Mesothelial cell of epicardium (in vitro differentiated cells): ENCODE measurements at regions not wholly inside any gene's neighbourhood (a gene's known extent, or its start where the extent isn't known, plus 50 kb on each side); places are given as distances from the start of the nearest gene placed in this dataset.

Experiments
- DNase-seq, 2 experiments: peaks; one replicate each; pipeline ENCODE4 v3.0.0; 2021; ENCODE audit warnings: low spot score in 2 of 2; ENCODE audit not compliant: unreplicated experiment in 2 of 2
- H3K27ac Mint-ChIP-seq: 2 replicates; pipeline ENCODE4 v1.8.0; 2021; ENCODE audit warnings: mixed read lengths
- H3K27me3 Mint-ChIP-seq: 2 replicates; pipeline ENCODE4 v1.8.0; 2021; ENCODE audit warnings: low read depth, mixed read lengths
- H3K36me3 Mint-ChIP-seq: 2 replicates; pipeline ENCODE4 v1.8.0; 2021; ENCODE audit warnings: mixed read lengths
- H3K4me1 Mint-ChIP-seq: 2 replicates; pipeline ENCODE4 v1.8.0; 2021; ENCODE audit warnings: mixed read lengths
- H3K4me3 Mint-ChIP-seq: 2 replicates; pipeline ENCODE4 v1.8.0; 2021; ENCODE audit warnings: mild to moderate bottlenecking, moderate library complexity, mixed read lengths
- H3K9me3 Mint-ChIP-seq: 2 replicates; pipeline ENCODE4 v1.8.0; 2021; ENCODE audit warnings: mixed read lengths
- TF ChIP-seq, protein P1 (sequence below): fragments of 200-600 bp; sonication (generic); IDR thresholded peaks from one replicate; pipeline ENCODE4 v1.5.0; 2021; ENCODE audit warnings: antibody characterized with exemption; ENCODE audit not compliant: unreplicated experiment

DNA sequence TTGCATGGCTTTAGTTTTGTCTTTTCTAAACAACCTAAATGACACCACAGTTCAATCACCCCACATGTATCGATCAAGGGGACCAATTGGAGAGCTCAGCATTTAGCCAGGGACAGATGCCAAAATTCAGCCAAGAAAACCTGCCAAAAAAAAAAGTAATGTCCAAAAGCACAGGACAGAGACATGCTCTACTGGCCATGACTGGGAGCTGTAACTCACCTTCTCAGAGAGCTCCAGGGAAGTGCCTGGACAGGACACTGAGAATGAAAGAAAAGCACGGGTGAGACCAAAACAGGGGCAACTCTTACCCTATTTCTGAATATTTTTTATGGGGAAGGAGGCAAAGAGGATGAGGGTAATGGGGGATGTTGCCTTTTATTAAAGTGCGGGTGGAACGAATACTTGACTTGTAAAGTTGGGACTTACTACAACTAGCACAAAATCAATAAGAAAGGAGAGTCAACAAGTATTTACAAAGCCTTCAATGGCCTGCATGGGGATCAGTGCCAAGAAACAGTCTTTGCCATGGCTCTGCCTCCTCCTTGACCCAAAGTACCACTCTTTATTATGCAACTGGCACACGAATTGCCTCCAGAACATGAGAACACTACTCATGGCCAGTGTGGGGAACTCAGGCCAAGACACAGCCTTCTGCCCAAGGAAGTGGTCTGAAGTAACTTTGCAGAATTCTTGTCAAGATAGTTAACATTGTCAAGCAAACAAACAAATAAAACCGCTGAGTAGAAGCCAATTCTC, 72.9 kb upstream of the HK2 start:
- H3K27me3 Mint-ChIP-seq = no peaks in the 10 kb centered on the region
- peaks cover 4% of the 10 kb centered on the region for H3K4me1 Mint-ChIP-seq
- TF ChIP-seq, protein P1, sequence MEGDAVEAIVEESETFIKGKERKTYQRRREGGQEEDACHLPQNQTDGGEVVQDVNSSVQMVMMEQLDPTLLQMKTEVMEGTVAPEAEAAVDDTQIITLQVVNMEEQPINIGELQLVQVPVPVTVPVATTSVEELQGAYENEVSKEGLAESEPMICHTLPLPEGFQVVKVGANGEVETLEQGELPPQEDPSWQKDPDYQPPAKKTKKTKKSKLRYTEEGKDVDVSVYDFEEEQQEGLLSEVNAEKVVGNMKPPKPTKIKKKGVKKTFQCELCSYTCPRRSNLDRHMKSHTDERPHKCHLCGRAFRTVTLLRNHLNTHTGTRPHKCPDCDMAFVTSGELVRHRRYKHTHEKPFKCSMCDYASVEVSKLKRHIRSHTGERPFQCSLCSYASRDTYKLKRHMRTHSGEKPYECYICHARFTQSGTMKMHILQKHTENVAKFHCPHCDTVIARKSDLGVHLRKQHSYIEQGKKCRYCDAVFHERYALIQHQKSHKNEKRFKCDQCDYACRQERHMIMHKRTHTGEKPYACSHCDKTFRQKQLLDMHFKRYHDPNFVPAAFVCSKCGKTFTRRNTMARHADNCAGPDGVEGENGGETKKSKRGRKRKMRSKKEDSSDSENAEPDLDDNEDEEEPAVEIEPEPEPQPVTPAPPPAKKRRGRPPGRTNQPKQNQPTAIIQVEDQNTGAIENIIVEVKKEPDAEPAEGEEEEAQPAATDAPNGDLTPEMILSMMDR = no peak
- peaks cover 6% of the 10 kb centered on the region for H3K36me3 Mint-ChIP-seq
- peaks cover 12% of the 10 kb centered on the region for H3K9me3 Mint-ChIP-seq
- no peak for DNase-seq
- H3K27ac Mint-ChIP-seq = no peak overlapping the region
- H3K4me3 Mint-ChIP-seq = no peak overlapping the region

DNA sequence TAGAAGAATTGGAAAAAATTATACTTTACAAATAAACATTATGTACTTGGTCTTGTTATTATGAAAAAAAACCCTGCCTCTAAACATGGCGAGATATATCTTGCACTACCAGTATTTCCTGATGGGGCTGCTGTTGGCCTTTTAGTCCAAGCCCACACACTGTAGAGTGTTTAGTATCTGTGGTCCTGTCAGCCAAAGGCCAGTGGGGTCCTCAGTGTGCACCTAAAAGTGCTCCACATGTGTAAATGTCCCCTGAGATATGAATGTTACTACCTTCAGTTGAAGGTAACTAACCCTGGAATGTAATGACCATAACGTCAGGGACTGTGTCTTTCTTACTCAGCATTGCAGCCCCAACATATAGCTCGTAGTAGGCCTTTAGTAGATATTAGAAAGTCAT, 71.1 kb upstream of the HK2 start:
- DNase-seq = no peak
- no peaks in the 10 kb centered on the region for H3K27me3 Mint-ChIP-seq
- peaks cover 9% of the 10 kb centered on the region for H3K4me1 Mint-ChIP-seq
- no peak overlapping the region for H3K27ac Mint-ChIP-seq
- H3K36me3 Mint-ChIP-seq = peaks cover 2% of the 10 kb centered on the region
- H3K4me3 Mint-ChIP-seq = no peak overlapping the region
- TF ChIP-seq, protein P1 = no peak
- H3K9me3 Mint-ChIP-seq = peaks cover 5% of the 10 kb centered on the region

DNA sequence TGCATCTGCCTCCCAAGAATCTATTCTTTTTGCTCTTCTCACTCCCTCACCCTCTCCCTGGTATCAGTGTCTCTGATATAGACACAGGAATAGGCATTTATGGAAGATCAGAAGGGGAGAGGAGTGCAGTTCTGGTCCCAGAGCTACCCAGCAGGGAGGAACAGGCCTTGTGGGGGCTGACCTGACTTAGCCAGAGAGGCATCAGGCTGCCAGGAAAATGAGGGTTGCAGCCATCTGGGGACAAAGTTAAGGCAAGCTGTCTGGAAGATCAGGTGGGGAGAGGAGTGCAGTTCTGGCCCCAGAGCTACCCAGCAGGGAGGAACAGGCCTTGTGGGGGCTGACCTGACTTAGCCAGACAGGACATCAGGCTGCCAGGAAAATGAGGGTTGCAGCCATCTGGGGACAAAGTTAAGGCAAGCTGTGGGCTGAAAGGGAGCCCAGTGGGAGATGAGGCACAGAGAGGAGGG, 69.9 kb upstream of the HK2 start:
- no peak overlapping the region for H3K27ac Mint-ChIP-seq
- peaks cover 18% of the 10 kb centered on the region for H3K4me1 Mint-ChIP-seq
- TF ChIP-seq, protein P1 = no peak
- no peaks in the 10 kb centered on the region for H3K9me3 Mint-ChIP-seq
- no peaks in the 10 kb centered on the region for H3K36me3 Mint-ChIP-seq
- H3K27me3 Mint-ChIP-seq = no peaks in the 10 kb centered on the region
- no peak for DNase-seq
- H3K4me3 Mint-ChIP-seq = no peak overlapping the region

DNA sequence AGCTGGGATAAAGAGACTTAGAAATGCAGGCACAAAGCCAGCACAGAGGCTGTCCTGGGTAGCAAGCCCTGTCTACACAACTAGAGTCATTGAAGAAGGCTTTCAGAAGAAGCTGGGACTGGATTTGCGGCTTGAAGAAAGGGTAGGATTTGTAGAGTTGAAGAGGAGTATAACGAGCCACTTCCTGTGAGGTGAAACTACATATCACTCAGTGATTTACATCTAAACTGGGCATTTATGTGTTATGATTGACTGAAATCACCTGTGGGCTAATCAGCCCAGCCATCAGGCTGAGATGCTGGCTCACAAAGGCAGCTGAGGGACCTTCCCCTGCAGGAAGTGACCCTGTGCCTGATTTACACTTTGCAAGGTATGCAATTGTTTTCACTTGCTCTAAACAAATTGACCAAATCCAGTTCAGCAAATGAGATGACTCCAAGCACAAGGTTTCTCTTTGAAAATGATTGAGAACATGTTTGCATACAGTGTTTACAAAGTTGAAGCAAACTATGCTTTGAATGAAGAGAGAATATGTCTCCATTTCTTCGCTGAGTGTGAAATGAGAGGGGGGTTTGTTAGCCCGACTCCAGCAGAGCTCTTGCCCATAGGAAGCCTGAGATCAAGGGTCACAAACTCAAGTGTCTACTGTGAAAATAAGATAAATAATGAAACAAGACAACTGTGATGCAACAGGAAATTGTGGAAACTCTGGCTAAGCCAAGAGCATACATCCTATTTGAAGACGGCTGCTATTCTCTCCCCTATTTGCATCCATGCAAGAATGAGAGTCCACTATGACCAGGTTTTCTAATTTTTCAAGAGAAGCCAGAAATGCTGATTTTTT, 69.3 kb upstream of the HK2 start:
- Mint-ChIP-seq H3K4me1 (peaks cover 18% of the 10 kb centered on the region), H3K4me3 (no peak overlapping the region), H3K27ac (no peak overlapping the region), H3K27me3 (no peaks in the 10 kb centered on the region), H3K9me3 (no peaks in the 10 kb centered on the region), H3K36me3 (no peaks in the 10 kb centered on the region)
- TF ChIP-seq, protein P1 = no peak
- no peak for DNase-seq

DNA sequence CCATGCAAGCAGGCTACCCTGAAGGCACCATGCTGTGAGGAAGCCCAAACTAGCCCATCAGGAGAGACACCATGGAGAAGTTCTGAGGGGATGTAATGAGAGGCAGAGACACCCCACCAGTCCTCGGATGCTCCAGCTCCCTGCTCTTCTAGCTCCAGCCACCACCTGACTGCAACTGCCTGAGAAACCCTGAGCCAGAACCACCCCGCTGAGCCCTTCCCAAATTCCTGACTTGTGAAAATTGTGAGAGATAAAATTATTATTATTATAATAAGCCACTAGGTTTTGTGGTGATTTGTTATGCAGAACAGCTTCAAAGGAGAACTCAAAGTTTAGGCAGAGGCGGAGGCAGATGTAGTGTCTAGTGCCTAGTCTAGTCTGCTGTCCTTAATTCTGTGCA, 67.1 kb upstream of the HK2 start:
- Mint-ChIP-seq H3K27ac (no peak overlapping the region), H3K27me3 (no peaks in the 10 kb centered on the region), H3K4me3 (no peak overlapping the region), H3K36me3 (no peaks in the 10 kb centered on the region), H3K4me1 (peaks cover 20% of the 10 kb centered on the region), H3K9me3 (no peaks in the 10 kb centered on the region)
- TF ChIP-seq, protein P1 = no peak
- DNase-seq = no peak
